ENCODE measurements at regions not wholly inside any gene's neighbourhood (a gene's known extent, or its start where the extent isn't known, plus 50 kb on each side); places are given as distances from the start of the nearest gene placed in this dataset.
"Not testable (repeated sequence)": the region's sequence is repeated elsewhere in the genome, so short reads cannot be mapped to it uniquely, and the experiment has no call there.

DNA sequence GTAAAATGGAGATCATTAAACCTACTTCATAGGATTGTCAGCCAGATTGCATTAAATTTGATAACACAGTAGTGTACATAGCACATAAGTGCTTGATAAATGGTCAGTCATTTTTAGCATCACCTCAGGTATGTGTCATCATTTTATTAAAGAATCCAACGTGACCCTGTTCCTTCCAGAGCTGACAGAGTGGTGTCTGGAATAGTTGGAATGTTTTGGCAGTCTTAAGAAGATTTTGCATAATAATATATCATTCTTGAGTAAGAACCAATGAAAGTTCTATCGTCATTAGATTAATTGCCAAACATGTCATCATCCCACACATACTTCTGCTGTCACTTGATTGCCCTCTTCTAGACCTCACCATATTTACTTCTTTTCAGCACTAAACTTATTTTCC, 451.4 kb upstream of the POM121L12 start:
- no peak for DNase-seq (ENCODE audit: low read depth)

DNA sequence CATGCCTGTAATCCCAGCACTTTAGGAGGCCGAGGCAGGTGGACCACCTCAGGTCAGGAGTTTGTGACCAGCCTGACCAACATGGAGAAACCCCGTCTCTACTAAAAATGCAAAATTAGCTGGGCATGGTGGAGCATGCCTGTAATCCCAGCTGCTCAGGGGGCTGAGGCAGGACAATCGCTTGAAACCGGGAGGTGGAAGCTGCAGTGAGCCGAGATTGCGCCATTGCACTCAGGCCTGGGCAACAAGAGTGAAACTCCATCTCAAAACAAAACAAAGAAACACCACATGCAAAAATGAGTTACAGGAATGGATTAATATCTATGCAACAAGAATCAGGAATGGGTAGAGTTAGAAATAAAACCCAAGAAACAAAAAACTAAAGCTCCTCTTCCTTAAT, 462.3 kb upstream of the POM121L12 start:
- DNase-seq (ENCODE audit: low read depth): not testable (repeated sequence)

DNA sequence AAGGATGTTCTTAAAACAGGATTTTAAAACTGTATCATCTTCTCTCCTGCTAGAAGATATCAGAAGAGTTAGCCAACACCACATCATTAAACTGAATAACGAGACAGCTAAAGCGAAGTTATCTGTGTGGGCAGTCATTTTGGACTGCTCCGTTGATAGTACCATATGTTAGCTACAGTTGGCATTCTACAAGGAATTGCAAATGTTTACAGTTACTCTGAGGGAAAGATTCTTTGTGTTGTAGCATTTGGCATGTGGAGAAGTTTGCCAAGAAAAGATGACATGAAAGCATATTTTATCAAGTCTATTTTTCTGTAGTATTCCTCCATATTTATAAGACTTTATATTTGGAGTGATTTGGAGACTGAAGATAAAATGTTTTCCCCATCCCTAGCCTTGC, 464.4 kb upstream of the POM121L12 start:
- DNase-seq (ENCODE audit: low read depth): no peak

- DNase-seq (ENCODE audit: low read depth): no peak
These were observed 466.3 kb upstream of the POM121L12 start for GRCh38 chr7:52569151-52569550.

GRCh38 chr7:52565974-52566373, 469.5 kb upstream of the POM121L12 start:
- DNase-seq (ENCODE audit: low read depth): no peak

DNA sequence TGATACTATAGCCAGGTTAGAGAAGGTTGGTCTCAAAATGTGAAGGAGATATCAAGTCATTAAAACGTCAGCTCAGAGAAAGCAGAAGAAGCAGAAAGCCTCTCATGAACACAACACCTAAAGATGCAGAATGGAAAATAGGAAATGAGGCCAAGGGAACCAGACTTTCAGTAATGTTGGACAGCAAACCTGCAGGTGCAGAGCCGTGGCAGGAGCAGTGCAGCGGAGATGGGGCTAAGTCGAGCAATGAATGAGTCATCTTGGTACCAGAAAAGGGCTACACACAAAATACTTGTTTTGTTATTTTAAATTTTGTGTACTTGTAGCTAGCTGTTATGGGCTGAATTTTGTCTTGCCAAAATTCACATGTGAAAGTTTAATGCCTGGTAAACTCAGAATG, 479.6 kb upstream of the POM121L12 start:
- no peak for DNase-seq (ENCODE audit: low read depth)

GRCh38 chr7:52547308-52547910, 488.0 kb upstream of the POM121L12 start:
- DNase-seq (ENCODE audit: low read depth): no peak

- not testable (repeated sequence) for DNase-seq (ENCODE audit: low read depth)
These were observed 494.2 kb upstream of the POM121L12 start for GRCh38 chr7:52541198-52541765.

GRCh38 chr7:52540041-52540440, 495.4 kb upstream of the POM121L12 start:
- peak; percentile 2 for DNase-seq (ENCODE audit: low read depth)

DNA sequence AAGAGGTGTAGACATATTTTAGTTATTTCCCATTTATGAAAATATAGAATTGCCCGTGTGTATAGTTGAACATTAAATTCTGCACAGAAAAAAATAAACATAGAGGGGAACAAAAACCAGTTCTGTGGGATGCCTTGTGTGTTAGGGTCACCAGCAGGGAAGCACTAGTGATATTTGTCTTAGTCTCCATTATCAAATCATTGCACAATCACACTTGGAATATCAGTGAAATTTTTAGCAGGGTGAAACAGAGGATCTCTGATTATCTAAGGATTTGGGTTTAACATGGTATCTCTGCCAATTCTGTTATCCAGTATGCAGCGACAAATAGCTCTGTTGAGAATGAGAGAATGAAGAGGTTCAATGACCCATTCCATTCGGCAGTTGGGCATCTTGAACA, 496.0 kb upstream of the POM121L12 start:
- no peak for DNase-seq (ENCODE audit: low read depth)

DNA sequence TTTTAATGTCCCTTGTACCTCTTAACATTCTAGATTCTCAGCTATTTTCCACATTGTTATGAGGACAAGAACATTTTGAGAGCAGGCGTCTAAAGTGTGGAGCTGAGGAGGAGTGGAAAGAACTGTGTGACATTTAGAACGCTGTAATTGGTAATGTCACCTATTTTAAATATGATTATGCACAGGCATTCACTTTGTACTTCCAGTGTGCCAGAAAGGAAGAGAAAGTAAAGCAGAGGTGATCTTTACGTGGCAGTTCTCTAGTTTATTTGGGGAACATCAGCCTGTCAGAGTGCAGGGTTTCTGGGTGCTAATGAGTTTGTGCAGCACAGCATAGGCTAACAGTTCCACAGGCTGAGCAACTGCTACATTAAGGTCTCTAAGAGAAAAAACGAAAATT, 498.4 kb upstream of the POM121L12 start:
- DNase-seq (ENCODE audit: low read depth): no peak

GRCh38 chr7:52525772-52526341, 509.6 kb upstream of the POM121L12 start:
- no peak for DNase-seq (ENCODE audit: low read depth)

GRCh38 chr7:52518869-52519268, 516.6 kb upstream of the POM121L12 start:
- DNase-seq (ENCODE audit: low read depth): no peak

- DNase-seq (ENCODE audit: low read depth): no peak
These were observed 522.8 kb upstream of the POM121L12 start for GRCh38 chr7:52512656-52513055.

- no peak for DNase-seq (ENCODE audit: low read depth)
These were observed 527.7 kb upstream of the POM121L12 start for GRCh38 chr7:52507546-52508255.

GRCh38 chr7:52506325-52506724, 529.1 kb upstream of the POM121L12 start:
- no peak for DNase-seq (ENCODE audit: low read depth)

- DNase-seq (ENCODE audit: low read depth): no peak
These were observed 530.9 kb upstream of the POM121L12 start for GRCh38 chr7:52504561-52504960.

DNA sequence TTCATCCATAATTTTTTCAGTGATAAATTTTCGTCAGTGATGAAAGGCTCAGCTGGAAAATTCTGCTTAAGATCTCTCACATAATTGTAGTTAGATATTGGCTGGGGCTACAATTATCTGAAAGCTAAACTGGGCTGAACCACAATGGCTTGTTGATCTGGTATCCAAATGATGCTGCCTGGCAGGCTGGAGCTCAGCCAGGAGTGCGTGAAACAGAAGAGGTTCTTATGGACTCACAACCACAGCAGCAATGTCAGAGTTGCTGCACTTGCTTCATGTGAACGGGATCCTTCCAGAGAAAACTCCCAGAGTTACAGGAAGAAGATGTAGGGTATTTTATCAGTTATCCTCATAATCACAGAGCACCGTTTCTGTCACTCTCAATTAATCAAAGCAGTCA, 533.2 kb upstream of the POM121L12 start:
- no peak for DNase-seq (ENCODE audit: low read depth)

DNA sequence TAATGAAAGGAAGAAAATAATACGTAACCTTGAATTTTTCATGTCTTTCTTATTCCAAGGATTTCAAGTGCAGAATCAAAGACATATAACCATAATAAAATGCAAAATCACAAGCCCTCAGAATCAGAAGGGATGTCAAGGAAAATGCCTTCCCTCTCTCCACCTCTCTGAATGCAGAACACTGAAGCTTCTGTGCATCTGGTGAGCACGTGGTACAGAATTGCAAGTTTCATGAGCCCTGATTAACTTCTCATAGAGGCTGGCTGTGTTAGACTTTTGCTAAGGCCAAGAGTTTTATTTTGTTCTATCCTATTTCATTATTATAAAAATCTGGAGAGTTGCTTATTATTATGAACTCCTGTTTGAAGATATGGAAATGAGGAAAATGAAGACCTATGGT, 533.7 kb upstream of the POM121L12 start:
- DNase-seq (ENCODE audit: low read depth): no peak

DNA sequence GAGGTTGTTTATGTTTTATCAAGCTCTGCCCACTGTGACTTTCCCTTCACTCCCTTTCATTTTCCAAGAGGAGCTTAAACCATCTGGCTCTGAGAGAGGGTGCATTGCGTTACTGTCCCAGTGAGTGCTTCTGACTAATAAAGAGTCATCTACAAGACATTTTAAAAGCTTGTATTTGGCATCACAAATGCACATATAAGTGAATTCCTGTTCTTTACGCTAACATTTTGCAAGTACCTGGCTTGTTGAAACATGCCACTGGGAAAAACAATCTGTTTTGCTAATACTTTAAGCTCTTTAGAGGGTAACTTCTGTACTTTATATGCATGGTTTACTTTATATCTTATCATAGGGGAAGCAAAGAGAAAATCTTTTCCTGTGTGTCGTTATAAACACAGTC, 534.6 kb upstream of the POM121L12 start:
- DNase-seq (ENCODE audit: low read depth): peak; percentile 11

DNA sequence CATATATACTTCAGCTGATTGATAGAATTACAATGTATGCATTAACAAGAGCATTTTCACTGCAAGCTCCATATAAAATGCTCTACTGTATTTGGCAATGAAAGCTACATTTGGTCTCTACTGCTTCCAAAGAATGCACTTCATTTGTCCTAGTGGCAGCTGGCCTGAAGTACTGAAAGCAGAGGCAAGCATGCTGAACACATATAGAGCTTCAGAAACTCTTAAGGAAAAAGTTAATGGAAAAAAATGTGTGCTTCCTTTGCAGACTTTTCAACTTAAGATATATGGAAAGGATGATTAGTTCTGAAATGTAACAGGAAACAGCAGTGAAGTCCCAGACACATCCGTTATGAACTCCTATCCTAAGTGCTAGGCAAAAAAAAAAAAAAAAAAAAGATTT, 537.1 kb upstream of the POM121L12 start:
- no peak for DNase-seq (ENCODE audit: low read depth)

- DNase-seq (ENCODE audit: low read depth): no peak
These were observed 549.2 kb upstream of the POM121L12 start for GRCh38 chr7:52486267-52486666.

DNA sequence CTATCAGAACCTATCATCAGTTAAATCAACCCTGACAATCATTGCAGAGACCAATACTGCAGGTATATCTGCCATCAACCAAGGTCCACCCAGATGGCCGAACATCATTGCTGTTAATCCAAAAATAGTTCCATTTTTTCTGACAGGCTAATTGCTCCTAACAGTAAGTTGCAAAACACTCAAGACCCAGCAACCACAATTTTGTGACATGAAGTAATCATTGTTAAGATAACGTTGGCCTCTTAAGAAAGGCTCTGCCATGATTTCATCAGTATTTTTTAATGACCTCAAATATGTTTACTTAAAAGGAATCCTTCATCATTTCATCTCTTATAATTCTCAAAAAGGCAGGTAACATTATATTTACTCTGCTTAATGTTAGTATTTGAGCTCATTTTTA, 553.4 kb upstream of the POM121L12 start:
- DNase-seq (ENCODE audit: low read depth): no peak

Data from HS-5 (cell line).